HEK293T (cell line): ENCODE measurements at regions not wholly inside any gene's neighbourhood (a gene's known extent, or its start where the extent isn't known, plus 50 kb on each side); places are given as distances from the start of the nearest gene placed in this dataset.

Experiments
- CTCF ChIA-PET: fragments of 350-600 bp; formaldehyde crosslinking; extraction: SDS; loops from one replicate; lab custom pipeline; 2021; ENCODE audit warnings: antibody characterized with exemption, inconsistent platforms; lab: Yijun Ruan, JAX
- POLR2A ChIA-PET: fragments of 350-600 bp; formaldehyde crosslinking; extraction: SDS; loops from one replicate; lab custom pipeline; 2020; ENCODE audit warnings: antibody characterized with exemption, inconsistent platforms; lab: Yijun Ruan, JAX
- DNase-seq: peaks from one replicate; pipeline ENCODE4 v3.0.0; 2012; ENCODE audit warnings: mixed read lengths; ENCODE audit errors: extremely low spot score
- ARNT ChIP-seq: fragments of 450-650 bp; IDR thresholded peaks from 2 replicates; pipeline ENCODE4 v1.6.1; 2017; ENCODE audit warnings: mild to moderate bottlenecking
- BHLHE40 ChIP-seq: fragments of 450-650 bp; IDR thresholded peaks from 2 replicates; pipeline ENCODE4 v1.6.1; 2016; ENCODE audit warnings: mild to moderate bottlenecking, moderate library complexity, borderline replicate concordance
- CTBP1 ChIP-seq: fragments of 450-650 bp; IDR thresholded peaks from 2 replicates; pipeline ENCODE4 v1.6.1; 2016; ENCODE audit warnings: borderline replicate concordance
- ELF4 ChIP-seq: fragments of 450-650 bp; IDR thresholded peaks from 2 replicates; pipeline ENCODE4 v1.6.1; 2017; ENCODE audit warnings: antibody characterized with exemption
- FOXA1 ChIP-seq: fragments of 450-650 bp; IDR thresholded peaks from 2 replicates; pipeline ENCODE4 v1.6.1; 2016; ENCODE audit warnings: mild to moderate bottlenecking
- FOXK2 ChIP-seq: fragments of 450-650 bp; IDR thresholded peaks from 2 replicates; pipeline ENCODE4 v1.6.1; 2016; ENCODE audit warnings: mild to moderate bottlenecking
- FOXM1 ChIP-seq: fragments of 450-650 bp; IDR thresholded peaks from 2 replicates; pipeline ENCODE4 v1.6.1; 2017; ENCODE audit warnings: mild to moderate bottlenecking, borderline replicate concordance
- HDGF ChIP-seq: fragments of 450-650 bp; IDR thresholded peaks from 2 replicates; pipeline ENCODE4 v1.6.1; 2017; ENCODE audit warnings: antibody characterized with exemption, borderline replicate concordance
- L3MBTL2 ChIP-seq: fragments of 450-650 bp; conservative IDR thresholded peaks from 2 replicates; pipeline ENCODE4 v1.6.1; 2016; ENCODE audit warnings: mild to moderate bottlenecking
- LEF1 ChIP-seq: fragments of 450-650 bp; IDR thresholded peaks from 2 replicates; pipeline ENCODE4 v1.6.1; 2017; ENCODE audit warnings: mild to moderate bottlenecking, borderline replicate concordance
- NFRKB ChIP-seq: fragments of 450-650 bp; IDR thresholded peaks from 2 replicates; pipeline ENCODE4 v1.6.1; 2016; ENCODE audit warnings: mild to moderate bottlenecking, moderate library complexity
- SP1 ChIP-seq: fragments of 450-650 bp; IDR thresholded peaks from 2 replicates; pipeline ENCODE4 v1.6.1; 2017
- SUZ12 ChIP-seq: fragments of 450-650 bp; IDR thresholded peaks from 2 replicates; pipeline ENCODE4 v1.6.1; 2016; ENCODE audit warnings: mild to moderate bottlenecking
- TARDBP ChIP-seq: fragments of 450-650 bp; IDR thresholded peaks from 2 replicates; pipeline ENCODE4 v1.6.1; 2016
- ZNF384 ChIP-seq: fragments of 450-650 bp; IDR thresholded peaks from 2 replicates; pipeline ENCODE4 v1.6.1; 2016
- TF ChIP-seq, protein P1 (sequence below): fragments of 450-650 bp; IDR thresholded peaks from 2 replicates; pipeline ENCODE4 v1.6.1; 2016

DNA sequence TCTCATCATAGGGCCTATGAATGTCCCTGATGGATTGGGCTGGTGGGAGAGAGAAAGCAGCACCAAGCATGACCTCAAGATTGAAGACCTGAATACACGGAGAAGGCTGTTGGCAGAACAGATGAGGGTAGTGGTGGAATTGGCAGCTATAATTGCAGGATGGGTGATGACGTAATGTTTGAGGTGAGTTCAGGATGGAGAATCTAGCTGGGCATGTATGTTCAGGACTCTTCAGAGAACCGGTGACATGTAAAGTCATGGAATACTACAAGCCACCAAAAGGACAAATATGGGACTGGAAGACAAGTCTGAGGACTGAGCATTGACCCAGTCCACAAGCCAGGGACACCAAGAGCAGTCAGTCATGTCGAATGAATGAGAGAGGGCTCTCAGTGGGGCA lies 999.8 kb upstream of the TMEM132C start:
- no peak for DNase-seq
- POLR2A ChIA-PET: no interaction called here
- TF ChIP-seq FOXA1: no peak
- TF ChIP-seq FOXM1: no peak
- TF ChIP-seq LEF1: no peak
- no peak for TF ChIP-seq SUZ12
- no peak for TF ChIP-seq BHLHE40
- CTCF ChIA-PET: no interaction called here

DNA sequence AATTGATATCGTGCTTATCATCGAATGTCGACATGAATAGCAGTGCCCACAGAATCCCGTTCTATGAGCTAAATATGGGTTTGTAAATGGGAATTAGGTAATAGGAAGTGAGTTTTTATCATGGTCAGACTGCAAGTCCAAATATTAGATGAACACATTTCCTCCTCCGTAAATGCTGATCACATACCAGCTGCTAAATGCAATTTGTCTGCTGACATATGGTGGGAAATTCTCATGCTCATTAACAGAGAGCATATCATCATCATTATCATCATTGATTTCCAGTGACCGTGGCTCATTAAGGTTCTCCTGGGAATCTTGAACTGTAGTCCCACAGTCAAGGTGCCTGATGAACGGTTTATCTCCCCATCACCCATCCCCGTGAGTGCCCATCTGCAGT lies 998.8 kb upstream of the TMEM132C start:
- CTCF ChIA-PET: no interaction called here
- TF ChIP-seq SUZ12 (no peak), ZNF384 (no peak)
- DNase-seq: no peak
- POLR2A ChIA-PET: no interaction called here

GRCh38 chr12:127268706-127269425 lies 998.1 kb upstream of the TMEM132C start:
- TF ChIP-seq BHLHE40: no peak
- TF ChIP-seq, protein P1, sequence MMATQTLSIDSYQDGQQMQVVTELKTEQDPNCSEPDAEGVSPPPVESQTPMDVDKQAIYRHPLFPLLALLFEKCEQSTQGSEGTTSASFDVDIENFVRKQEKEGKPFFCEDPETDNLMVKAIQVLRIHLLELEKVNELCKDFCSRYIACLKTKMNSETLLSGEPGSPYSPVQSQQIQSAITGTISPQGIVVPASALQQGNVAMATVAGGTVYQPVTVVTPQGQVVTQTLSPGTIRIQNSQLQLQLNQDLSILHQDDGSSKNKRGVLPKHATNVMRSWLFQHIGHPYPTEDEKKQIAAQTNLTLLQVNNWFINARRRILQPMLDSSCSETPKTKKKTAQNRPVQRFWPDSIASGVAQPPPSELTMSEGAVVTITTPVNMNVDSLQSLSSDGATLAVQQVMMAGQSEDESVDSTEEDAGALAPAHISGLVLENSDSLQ: no peak
- no peak for TF ChIP-seq NFRKB
- TF ChIP-seq FOXK2: no peak
- TF ChIP-seq CTBP1: no peak
- no peak for TF ChIP-seq ARNT
- TF ChIP-seq HDGF: no peak
- TF ChIP-seq L3MBTL2: no peak
- no peak for TF ChIP-seq ELF4
- no peak for TF ChIP-seq FOXM1
- TF ChIP-seq ZNF384: no peak
- no peak for TF ChIP-seq LEF1
- no peak for TF ChIP-seq SP1
- TF ChIP-seq FOXA1: no peak
- no peak for TF ChIP-seq TARDBP
- no peak for TF ChIP-seq SUZ12
- ChIA-PET POLR2A (no interaction called here), CTCF (no interaction called here)
- DNase-seq: no peak

GRCh38 chr12:127270193-127270592 lies 996.8 kb upstream of the TMEM132C start:
- POLR2A ChIA-PET: no interaction called here
- DNase-seq: no peak

DNA sequence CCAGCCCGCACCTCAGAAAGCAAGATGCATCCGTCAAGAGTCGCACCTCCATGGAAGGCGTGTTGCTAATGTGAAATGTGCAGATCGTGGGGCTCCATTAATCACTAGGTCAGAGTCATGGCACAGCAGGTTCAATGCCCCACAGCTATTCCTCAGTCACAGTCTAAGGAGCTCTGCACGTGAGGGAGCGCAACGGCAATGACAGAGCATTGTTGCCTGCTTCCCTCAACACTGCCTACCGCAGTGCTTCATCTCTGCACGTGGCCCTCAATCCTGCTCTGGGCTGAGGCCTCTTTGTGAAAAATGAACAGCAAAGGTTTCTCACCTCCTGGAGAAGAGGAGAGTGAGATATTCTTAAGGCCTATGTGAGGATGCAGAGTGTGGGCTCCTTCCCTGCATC lies 995.2 kb upstream of the TMEM132C start:
- ChIA-PET CTCF (no interaction called here), POLR2A (no interaction called here)
- no peak for TF ChIP-seq FOXA1
- no peak for TF ChIP-seq SP1
- TF ChIP-seq BHLHE40: no peak
- TF ChIP-seq HDGF: no peak
- TF ChIP-seq LEF1: no peak
- no peak for TF ChIP-seq NFRKB
- TF ChIP-seq FOXK2: no peak
- TF ChIP-seq FOXM1: no peak
- no peak for DNase-seq

More at GRCh38 chr12:127270193-127270592, 996.8 kb upstream of the TMEM132C start:
- TF ChIP-seq BHLHE40 (no peak), LEF1 (no peak), FOXA1 (no peak), ZNF384 (no peak), FOXK2 (no peak), L3MBTL2 (no peak), HDGF (no peak), TARDBP (no peak), FOXM1 (no peak), ARNT (no peak), SUZ12 (no peak), CTBP1 (no peak)
- TF ChIP-seq, protein P1: no peak
- CTCF ChIA-PET: no interaction called here

DNA sequence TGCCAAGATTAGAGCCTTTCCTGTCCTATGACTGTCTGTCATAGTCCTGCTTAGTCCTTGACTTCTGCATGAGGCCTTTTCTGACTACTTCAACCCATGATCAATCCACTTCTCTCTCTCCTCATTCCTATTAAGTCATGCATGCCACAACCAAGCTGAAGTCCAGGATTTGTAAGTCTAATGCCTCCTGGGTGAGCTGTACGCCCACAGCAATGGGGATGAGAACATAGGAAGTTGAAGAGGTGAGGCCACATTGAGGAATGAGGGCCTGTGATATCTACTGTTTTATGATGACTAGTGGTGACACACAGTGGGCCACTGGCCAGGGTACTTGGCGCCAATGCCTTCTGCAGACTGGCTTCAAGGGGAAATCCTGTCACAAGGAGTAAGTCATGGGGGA lies 994.1 kb upstream of the TMEM132C start:
- ChIA-PET CTCF (no interaction called here), POLR2A (no interaction called here)
- TF ChIP-seq SP1: no peak
- no peak for TF ChIP-seq CTBP1
- no peak for TF ChIP-seq L3MBTL2
- no peak for TF ChIP-seq FOXM1
- no peak for TF ChIP-seq FOXA1
- TF ChIP-seq FOXK2: no peak
- TF ChIP-seq BHLHE40: no peak
- no peak for DNase-seq

- TF ChIP-seq, protein P1: no peak
- TF ChIP-seq BHLHE40 (no peak), L3MBTL2 (no peak), FOXA1 (no peak), LEF1 (no peak), NFRKB (no peak), ZNF384 (no peak), CTBP1 (no peak), TARDBP (no peak), FOXK2 (no peak), FOXM1 (no peak)
- ChIA-PET POLR2A (no interaction called here), CTCF (no interaction called here)
- DNase-seq: no peak
Observed at GRCh38 chr12:127273626-127274025, 993.3 kb upstream of the TMEM132C start.
